GM18508 (cell line): ENCODE measurements at regions not wholly inside any gene's neighbourhood (a gene's known extent, or its start where the extent isn't known, plus 50 kb on each side); places are given as distances from the start of the nearest gene placed in this dataset.

Experiments
- ATAC-seq: cut with Tn5 transposase; IDR thresholded peaks from one replicate; pipeline ENCODE4 v1.9.1; 2021; ENCODE audit warnings: moderate number of reproducible peaks; ENCODE audit not compliant: insufficient read depth, unreplicated experiment

DNA sequence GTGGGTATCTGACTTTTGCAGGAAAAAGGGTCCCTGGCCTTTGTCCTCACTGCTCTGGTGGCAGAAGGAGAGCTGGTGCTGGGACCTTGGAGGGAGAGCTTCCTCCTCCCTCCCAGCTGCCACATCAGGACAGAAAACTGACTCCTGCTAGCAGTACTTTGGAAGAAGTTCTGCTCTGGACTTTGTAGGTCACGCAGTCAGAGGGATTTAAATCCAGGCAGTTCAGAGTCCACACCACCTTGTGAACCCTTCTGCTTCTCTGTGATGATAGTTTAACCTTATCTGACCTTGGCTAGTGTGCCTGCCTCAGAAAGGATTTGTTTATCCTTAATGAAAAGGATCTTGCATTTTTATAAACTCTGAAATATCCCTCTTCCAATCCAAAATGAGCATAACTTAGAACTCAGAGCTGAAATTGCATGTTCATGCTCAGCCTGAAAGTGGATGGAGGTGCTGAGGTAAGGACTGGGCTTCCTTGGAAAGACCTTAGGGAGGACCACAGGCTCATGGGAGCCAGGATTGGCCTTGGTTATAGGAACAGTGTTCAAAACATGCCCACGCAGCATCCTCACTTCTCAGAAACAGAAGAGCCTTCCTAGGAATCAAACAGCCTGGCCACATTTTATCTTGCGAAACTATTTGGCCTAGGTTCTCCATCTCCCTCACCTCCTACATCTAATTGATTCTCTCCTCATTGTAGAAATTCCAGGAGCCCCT, 123.9 kb upstream of the SASH1 start:
- no peak for ATAC-seq

DNA sequence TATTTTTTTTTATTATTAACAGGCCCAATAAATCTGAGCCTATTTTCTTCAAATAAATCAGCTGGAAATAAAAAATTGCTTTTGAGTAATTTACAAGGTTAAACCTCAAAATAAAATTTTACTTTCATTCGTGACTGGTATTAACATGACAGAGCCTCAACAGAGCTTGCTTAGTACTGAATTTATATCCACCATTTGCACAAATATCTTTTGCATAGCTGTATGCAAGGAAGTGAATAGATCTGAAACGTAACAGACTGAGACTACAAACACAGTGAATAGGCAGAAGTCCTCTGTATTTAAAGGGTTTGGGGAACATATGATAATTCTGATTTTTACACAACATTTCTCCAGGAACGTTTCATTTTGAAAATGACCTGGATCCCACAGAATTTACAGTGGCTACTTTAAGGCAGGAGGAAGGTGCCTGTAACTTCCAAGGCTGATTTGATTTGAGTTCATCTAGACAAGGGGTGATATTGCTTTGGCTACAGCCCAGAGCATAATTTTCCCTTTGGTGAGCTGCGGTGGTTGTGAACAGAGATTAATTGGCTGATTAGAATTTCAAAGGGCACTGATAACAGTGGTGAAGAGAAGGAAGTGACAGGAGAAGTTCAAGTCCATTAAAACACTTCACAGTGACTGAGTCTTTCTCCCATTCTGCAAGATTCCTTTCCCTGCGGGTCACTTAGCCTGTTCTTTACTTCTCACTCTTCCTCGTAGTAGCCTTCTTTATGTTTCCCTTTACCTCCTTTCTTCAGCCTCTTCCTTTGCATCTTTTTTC, 121.2 kb upstream of the SASH1 start:
- ATAC-seq: no peak

DNA sequence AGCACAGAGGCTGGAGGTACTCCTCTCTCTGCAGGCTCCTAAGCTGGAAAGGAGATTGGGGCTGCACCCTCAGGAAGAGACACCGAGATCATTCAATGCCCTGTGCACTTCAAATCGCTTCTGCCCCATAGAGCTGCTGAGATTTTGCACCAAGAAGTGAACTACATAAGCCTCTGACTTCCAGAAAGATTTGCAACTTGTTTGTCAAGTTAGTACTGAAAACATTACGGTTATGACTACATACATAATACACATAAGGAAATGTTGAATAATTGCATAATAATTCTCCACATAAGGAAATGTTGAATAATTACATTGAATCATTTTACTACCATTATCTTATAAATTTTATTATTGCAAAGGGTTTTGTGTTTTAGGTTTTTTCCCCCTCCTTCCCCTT, 120.3 kb upstream of the SASH1 start:
- ATAC-seq: no peak

- no peak for ATAC-seq
Measured at GRCh38 chr6:148222846-148223245, 119.8 kb upstream of the SASH1 start.

DNA sequence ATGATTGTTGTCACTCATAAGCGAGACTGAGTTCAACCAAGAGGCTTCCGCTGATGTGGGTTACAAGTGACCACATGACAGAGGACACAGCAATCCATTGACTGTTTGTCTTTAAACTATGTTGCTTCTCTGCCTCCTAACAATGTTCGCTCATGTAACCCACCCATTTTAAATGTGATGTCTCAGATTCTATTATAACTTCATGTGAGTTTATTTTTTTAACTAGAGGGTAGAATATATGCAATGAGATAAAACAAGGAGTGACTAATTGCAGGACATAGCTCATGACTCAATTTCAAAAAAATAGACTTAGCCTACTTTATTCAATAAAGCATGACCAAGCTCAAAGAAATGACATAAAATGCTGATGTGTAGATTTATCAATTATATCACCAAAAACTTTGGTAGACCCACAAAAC, 119.2 kb upstream of the SASH1 start:
- ATAC-seq: no peak

- no peak for ATAC-seq
Measured at GRCh38 chr6:148225871-148226270, 116.8 kb upstream of the SASH1 start.

DNA sequence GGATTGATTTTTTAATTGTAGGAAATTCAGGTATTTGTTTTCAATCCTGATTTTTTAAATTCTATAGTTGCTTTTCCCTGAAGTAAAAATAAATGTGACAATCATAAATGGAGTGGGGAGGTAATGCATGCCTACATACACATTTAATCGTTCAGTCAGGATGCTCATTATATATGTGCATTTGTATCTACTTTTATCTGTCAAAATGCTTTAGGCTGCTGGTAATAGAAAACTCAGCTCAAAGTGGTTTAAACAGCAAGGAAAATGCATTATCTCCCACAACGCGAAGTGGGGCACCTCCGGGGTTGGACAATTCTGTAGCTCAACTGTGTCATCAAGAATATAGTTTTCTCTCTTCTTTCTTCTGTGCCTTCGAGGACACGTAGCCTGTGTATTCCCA, 116.4 kb upstream of the SASH1 start:
- no peak for ATAC-seq

GRCh38 chr6:148231572-148231971, 111.1 kb upstream of the SASH1 start:
- ATAC-seq: no peak

- no peak for ATAC-seq
Measured at GRCh38 chr6:148235446-148235845, 107.2 kb upstream of the SASH1 start.

GRCh38 chr6:148238713-148239112, 103.9 kb upstream of the SASH1 start:
- no peak for ATAC-seq

GRCh38 chr6:148239215-148239614, 103.4 kb upstream of the SASH1 start:
- no peak for ATAC-seq

GRCh38 chr6:148239801-148240460, 102.7 kb upstream of the SASH1 start:
- no peak for ATAC-seq

- ATAC-seq: no peak
Measured at GRCh38 chr6:148240461-148240840, 102.2 kb upstream of the SASH1 start.

- ATAC-seq: no peak
Measured at GRCh38 chr6:148240861-148241477, 101.7 kb upstream of the SASH1 start.

GRCh38 chr6:148242180-148242579, 100.5 kb upstream of the SASH1 start:
- ATAC-seq: no peak

GRCh38 chr6:148244217-148244935, 98.3 kb upstream of the SASH1 start:
- ATAC-seq: no peak

DNA sequence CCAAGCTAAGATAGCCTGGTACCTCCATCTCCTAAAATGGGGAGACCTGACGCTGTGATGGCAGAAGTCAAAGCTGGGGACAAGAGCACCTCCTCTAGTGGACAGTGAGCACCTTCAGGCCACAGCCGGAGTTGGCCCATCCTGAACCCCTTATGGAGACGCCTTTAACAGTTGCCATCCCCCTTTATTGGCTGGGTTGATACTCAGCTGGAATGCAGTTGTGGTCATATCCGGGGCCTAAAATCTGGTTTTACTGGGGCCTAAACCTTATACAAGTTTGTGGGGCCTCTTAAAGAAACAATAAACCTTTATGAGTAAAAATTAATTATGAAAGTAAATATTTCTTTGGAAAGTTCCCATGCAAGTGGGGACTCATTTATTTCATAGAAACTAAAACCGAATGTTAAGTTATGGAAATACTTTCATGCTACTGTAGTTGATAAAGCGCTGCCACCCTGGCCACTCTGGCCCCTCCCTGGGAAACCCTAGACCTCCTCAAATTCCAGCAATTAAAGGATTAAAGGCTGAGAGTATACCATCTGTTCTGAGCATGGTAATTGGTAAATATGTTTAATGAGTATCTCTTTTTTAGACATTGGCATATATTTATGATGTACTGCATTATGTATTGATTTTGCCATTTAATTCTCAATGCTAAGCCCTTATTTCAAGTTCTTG, 95.1 kb upstream of the SASH1 start:
- ATAC-seq: no peak

GRCh38 chr6:148249160-148249559, 93.5 kb upstream of the SASH1 start:
- ATAC-seq: no peak

GRCh38 chr6:148249679-148250375, 92.8 kb upstream of the SASH1 start:
- ATAC-seq: no peak
